ENCODE measurements at regions not wholly inside any gene's neighbourhood (a gene's known extent, or its start where the extent isn't known, plus 50 kb on each side); places are given as distances from the start of the nearest gene placed in this dataset.

- TF ChIP-seq POLR2A (IDR thresholded peaks at IDR 0.05; ENCODE audit: extremely low read depth, insufficient read length) (no peak), CTCF (IDR thresholded peaks at IDR 0.05; ENCODE audit: low read depth, low read length) (no peak)
Measured at GRCh38 chr4:54368281-54369265, 139.5 kb downstream of the PDGFRA start.

Data from NB4 (cell line).